ENCODE measurements at regions not wholly inside any gene's neighbourhood (a gene's known extent, or its start where the extent isn't known, plus 50 kb on each side); places are given as distances from the start of the nearest gene placed in this dataset.

- TF ChIP-seq YY1 (IDR thresholded peaks at IDR 0.05; ENCODE audit: insufficient read depth, insufficient read length): no peak
- no peak for TF ChIP-seq ZNF274 (IDR thresholded peaks at IDR 0.05; ENCODE audit: low read depth, low read length)
- TF ChIP-seq SUZ12 (IDR thresholded peaks at IDR 0.05; ENCODE audit: extremely low read depth, insufficient read depth, insufficient read length): no peak
These were observed 228.4 kb upstream of the SLC35G4 start for GRCh38 chr18:11380968-11381367.
